Keratinocyte (primary cell): ENCODE measurements at regions not wholly inside any gene's neighbourhood (a gene's known extent, or its start where the extent isn't known, plus 50 kb on each side); places are given as distances from the start of the nearest gene placed in this dataset.

Experiments
- DNase-seq: peaks from one replicate; pipeline ENCODE4 v3.0.0-alpha.2; 2011; ENCODE audit warnings: low read depth, missing footprints, low spot score
- FAIRE-seq: peaks from 2 replicates; lab custom pipeline; 2011; peaks lifted over from hg19 to GRCh38; lab: Jason Lieb, UNC
- H2AFZ ChIP-seq: 2 replicates; pipeline ENCODE4 v1.6.0; 2012; ENCODE audit warnings: low read length, control low read depth, inconsistent platforms; ENCODE audit not compliant: control insufficient read depth
- H3K27ac ChIP-seq: 2 replicates; pipeline ENCODE4 v1.5.1; 2011; ENCODE audit warnings: low read length; ENCODE audit not compliant: control insufficient read depth, insufficient read depth
- H3K27me3 ChIP-seq: 3 replicates; pipeline ENCODE4 v1.6.0; 2011; ENCODE audit warnings: low read length; ENCODE audit not compliant: control insufficient read depth, insufficient read depth; ENCODE audit errors: extremely low read depth
- H3K36me3 ChIP-seq, 2 experiments: 2 replicates in 1 of 2; 3 replicates in 1 of 2; pipeline ENCODE4 v1.5.1; 2011; ENCODE audit warnings: low read length in 2 of 2, mild to moderate bottlenecking in 1 of 2; ENCODE audit not compliant: control insufficient read depth in 2 of 2, insufficient read depth in 2 of 2; ENCODE audit errors: extremely low read depth in 1 of 2
- H3K4me1 ChIP-seq: 3 replicates; pipeline ENCODE4 v1.5.1; 2011; ENCODE audit warnings: low read length; ENCODE audit not compliant: control insufficient read depth, insufficient read depth; ENCODE audit errors: extremely low read depth
- H3K4me2 ChIP-seq: 3 replicates; pipeline ENCODE4 v1.6.0; 2011; ENCODE audit warnings: low read depth, low read length; ENCODE audit not compliant: control insufficient read depth, insufficient read depth; ENCODE audit errors: extremely low read depth
- H3K4me3 ChIP-seq, 3 experiments: fragments of 200-600 bp in 1 of 3; sonication (generic) in 1 of 3; 2 replicates in 2 of 3; 3 replicates in 1 of 3; pipeline ENCODE4 v1.5.1; 2011 to 2016; ENCODE audit warnings: low read length in 3 of 3, mild to moderate bottlenecking in 3 of 3, control low read depth in 2 of 3, inconsistent platforms in 1 of 3, low read depth in 1 of 3, mixed read lengths in 1 of 3, mixed run types in 1 of 3, moderate library complexity in 1 of 3; ENCODE audit not compliant: control insufficient read depth in 2 of 3, insufficient read depth in 2 of 3; ENCODE audit errors: extremely low read depth in 1 of 3
- H3K79me2 ChIP-seq: 2 replicates; pipeline ENCODE4 v1.6.0; 2012; ENCODE audit warnings: low read length; ENCODE audit not compliant: control insufficient read depth, insufficient read depth
- H3K9ac ChIP-seq: 3 replicates; pipeline ENCODE4 v1.6.0; 2011; ENCODE audit warnings: low read length; ENCODE audit not compliant: control insufficient read depth, insufficient read depth; ENCODE audit errors: extremely low read depth
- H3K9me1 ChIP-seq: 3 replicates; pipeline ENCODE4 v1.6.0; 2011; ENCODE audit warnings: low read length; ENCODE audit not compliant: control insufficient read depth, insufficient read depth; ENCODE audit errors: extremely low read depth
- H3K9me3 ChIP-seq: 2 replicates; pipeline ENCODE4 v1.5.1; 2012; ENCODE audit warnings: low read depth, low read length; ENCODE audit not compliant: control insufficient read depth
- H4K20me1 ChIP-seq: 3 replicates; pipeline ENCODE4 v1.6.0; 2011; ENCODE audit warnings: low read length; ENCODE audit not compliant: control insufficient read depth, insufficient read depth; ENCODE audit errors: extremely low read depth
- CTCF ChIP-seq, 3 experiments: IDR thresholded peaks in 1 of 3; conservative IDR thresholded peaks in 1 of 3; optimal IDR thresholded peaks in 1 of 3; 2 replicates in 2 of 3; 3 replicates in 1 of 3; pipeline versions ENCODE3 to v1.5.1; 2011; ENCODE audit warnings: low read length in 3 of 3, mild to moderate bottlenecking in 3 of 3, moderate library complexity in 2 of 3, control low read depth in 1 of 3, inconsistent platforms in 1 of 3; ENCODE audit not compliant: insufficient read depth in 2 of 3; ENCODE audit errors: extremely low read depth in 1 of 3
- EZH2 ChIP-seq: IDR thresholded peaks from one replicate; pipeline ENCODE4 v1.6.1; 2012; ENCODE audit warnings: inconsistent platforms, mild to moderate bottlenecking, low read length, moderate library complexity
- dilution Hi-C: fragments of 300-500 bp; cut with MboI; formaldehyde crosslinking; loops from one replicate; pipeline ENCODE4 v1.7.0; 2020; ENCODE audit warnings: low sequenced_read_pairs; ENCODE audit not compliant: extremely low pct_ligation_motif_present

DNA sequence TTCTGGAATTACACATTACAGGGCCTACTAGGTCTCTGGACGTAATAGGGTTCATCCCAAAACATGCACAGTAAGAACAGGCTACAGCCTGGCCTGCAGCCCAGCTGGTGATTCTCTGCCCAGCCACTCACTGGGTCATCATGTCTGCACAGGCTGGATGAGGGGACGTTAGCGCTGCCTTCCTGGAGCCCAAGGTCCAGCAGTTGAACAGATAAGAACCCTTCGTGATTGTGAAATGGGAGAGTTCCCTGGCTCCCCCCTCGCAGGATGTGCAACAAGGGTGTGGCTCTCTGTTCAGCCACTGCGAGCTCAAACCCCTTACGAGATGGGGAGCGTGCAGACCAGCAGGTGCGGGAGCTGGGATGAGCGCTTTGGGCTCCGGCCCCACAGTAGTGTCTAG, 200.0 kb upstream of the CDH5 start:
- H3K4me1 ChIP-seq, result no peaks in the 10 kb centered on the region
- no peaks in the 10 kb centered on the region for H3K27me3 ChIP-seq
- H3K36me3 ChIP-seq, result no peaks in the 10 kb centered on the region
- H3K27ac ChIP-seq, result no peak overlapping the region
- no peak overlapping the region for H2AFZ ChIP-seq
- TF ChIP-seq CTCF (optimal IDR thresholded peaks at IDR 0.05 in 1 of 3, IDR thresholded peaks at IDR 0.05 in 1 of 3, conservative IDR thresholded peaks at IDR 0.05 in 1 of 3; ENCODE audit: extremely low read depth in 1 of 3, insufficient read depth in 2 of 3, low read length in 3 of 3), result no peak
- TF ChIP-seq EZH2, result no peak
- FAIRE-seq, result no peak
- no peak overlapping the region for H3K4me3 ChIP-seq
- no peaks in the 10 kb centered on the region for H3K9me3 ChIP-seq
- H3K9ac ChIP-seq, result no peak overlapping the region
- H4K20me1 ChIP-seq, result no peaks in the 10 kb centered on the region
- H3K9me1 ChIP-seq, result no peaks in the 10 kb centered on the region
- H3K4me2 ChIP-seq, result no peak overlapping the region
- dilution Hi-C loops, result no loop called here
- DNase-seq, result no peak
- H3K79me2 ChIP-seq, result no peaks in the 10 kb centered on the region

GRCh38 chr16:66165879-66166278, 200.6 kb upstream of the CDH5 start:
- no peak overlapping the region for H3K4me2 ChIP-seq
- H3K79me2 ChIP-seq, result no peaks in the 10 kb centered on the region
- H4K20me1 ChIP-seq, result no peaks in the 10 kb centered on the region
- H3K27me3 ChIP-seq, result no peaks in the 10 kb centered on the region
- DNase-seq (no peak), FAIRE-seq (no peak)
- dilution Hi-C loops, result no loop called here
- no peak for TF ChIP-seq CTCF (optimal IDR thresholded peaks at IDR 0.05 in 1 of 3, IDR thresholded peaks at IDR 0.05 in 1 of 3, conservative IDR thresholded peaks at IDR 0.05 in 1 of 3; ENCODE audit: extremely low read depth in 1 of 3, insufficient read depth in 2 of 3, low read length in 3 of 3)
- no peak for TF ChIP-seq EZH2
- no peaks in the 10 kb centered on the region for H3K9me3 ChIP-seq
- no peak overlapping the region for H3K4me3 ChIP-seq
- H3K27ac ChIP-seq, result no peak overlapping the region
- H3K36me3 ChIP-seq, result no peaks in the 10 kb centered on the region
- no peaks in the 10 kb centered on the region for H3K4me1 ChIP-seq
- no peak overlapping the region for H2AFZ ChIP-seq
- no peak overlapping the region for H3K9ac ChIP-seq
- no peaks in the 10 kb centered on the region for H3K9me1 ChIP-seq
